ENCODE measurements at regions not wholly inside any gene's neighbourhood (a gene's known extent, or its start where the extent isn't known, plus 50 kb on each side); places are given as distances from the start of the nearest gene placed in this dataset.

DNA sequence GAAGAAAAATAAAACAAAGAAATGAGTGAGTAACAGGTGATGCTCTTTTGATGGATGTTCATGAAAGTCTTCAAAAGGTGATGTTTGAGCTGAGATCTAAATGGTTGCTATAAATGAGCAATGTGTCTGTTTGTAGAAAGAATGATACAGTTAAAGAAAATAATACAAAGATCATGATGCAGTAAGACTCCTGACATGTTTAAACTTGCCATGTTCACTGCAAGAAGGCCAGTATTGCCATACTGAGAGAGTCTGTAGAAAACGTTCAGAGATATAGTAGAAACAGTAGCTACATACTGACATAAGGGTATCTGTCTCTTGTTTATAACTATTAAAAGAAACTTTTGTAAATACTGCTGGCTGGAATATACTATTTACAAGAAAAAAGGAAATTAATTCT is 1609.2 kb upstream of the ACO1 start:
- H3K4me3 ChIP-seq (ENCODE audit: low read depth, low read length), result no peak overlapping the region
- DNase-seq (ENCODE audit: low read depth), result no peak
- TF ChIP-seq, protein P1, sequence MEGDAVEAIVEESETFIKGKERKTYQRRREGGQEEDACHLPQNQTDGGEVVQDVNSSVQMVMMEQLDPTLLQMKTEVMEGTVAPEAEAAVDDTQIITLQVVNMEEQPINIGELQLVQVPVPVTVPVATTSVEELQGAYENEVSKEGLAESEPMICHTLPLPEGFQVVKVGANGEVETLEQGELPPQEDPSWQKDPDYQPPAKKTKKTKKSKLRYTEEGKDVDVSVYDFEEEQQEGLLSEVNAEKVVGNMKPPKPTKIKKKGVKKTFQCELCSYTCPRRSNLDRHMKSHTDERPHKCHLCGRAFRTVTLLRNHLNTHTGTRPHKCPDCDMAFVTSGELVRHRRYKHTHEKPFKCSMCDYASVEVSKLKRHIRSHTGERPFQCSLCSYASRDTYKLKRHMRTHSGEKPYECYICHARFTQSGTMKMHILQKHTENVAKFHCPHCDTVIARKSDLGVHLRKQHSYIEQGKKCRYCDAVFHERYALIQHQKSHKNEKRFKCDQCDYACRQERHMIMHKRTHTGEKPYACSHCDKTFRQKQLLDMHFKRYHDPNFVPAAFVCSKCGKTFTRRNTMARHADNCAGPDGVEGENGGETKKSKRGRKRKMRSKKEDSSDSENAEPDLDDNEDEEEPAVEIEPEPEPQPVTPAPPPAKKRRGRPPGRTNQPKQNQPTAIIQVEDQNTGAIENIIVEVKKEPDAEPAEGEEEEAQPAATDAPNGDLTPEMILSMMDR (conservative IDR thresholded peaks at IDR 0.05; ENCODE audit: low read depth, low read length), result no peak

DNA sequence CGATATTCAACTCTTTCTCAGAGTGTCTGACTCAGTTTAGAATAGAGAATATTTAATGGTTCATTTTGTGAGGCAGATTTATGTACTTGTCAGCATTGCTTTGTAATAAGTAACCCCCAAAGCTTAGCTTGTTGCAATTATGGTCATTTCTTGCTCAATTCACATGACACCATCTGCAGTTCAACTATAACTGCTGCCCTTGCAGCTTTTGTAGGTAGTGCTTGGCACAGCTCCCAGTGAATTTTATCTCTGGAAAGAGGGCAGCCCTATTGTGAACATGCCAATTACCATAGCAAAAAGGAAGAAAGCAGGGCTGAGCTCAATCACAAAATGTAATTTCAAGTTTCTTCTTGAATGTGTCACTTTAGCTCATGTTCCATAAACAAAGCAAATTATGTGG is 1587.7 kb upstream of the ACO1 start:
- TF ChIP-seq, protein P1 (conservative IDR thresholded peaks at IDR 0.05; ENCODE audit: low read depth, low read length), result no peak
- H3K4me3 ChIP-seq (ENCODE audit: low read depth, low read length), result no peak overlapping the region
- peak; percentile 34 for DNase-seq (ENCODE audit: low read depth)

- no peak overlapping the region for H3K4me3 ChIP-seq (ENCODE audit: low read depth, low read length)
- DNase-seq (ENCODE audit: low read depth), result no peak
- TF ChIP-seq, protein P1 (conservative IDR thresholded peaks at IDR 0.05; ENCODE audit: low read depth, low read length), result no peak
These were observed 1584.8 kb upstream of the ACO1 start for GRCh38 chr9:30799527-30800101.

- TF ChIP-seq, protein P1 (conservative IDR thresholded peaks at IDR 0.05; ENCODE audit: low read depth, low read length), result no peak
- H3K4me3 ChIP-seq (ENCODE audit: low read depth, low read length), result no peak overlapping the region
- no peak for DNase-seq (ENCODE audit: low read depth)
These were observed 1584.0 kb upstream of the ACO1 start for GRCh38 chr9:30800421-30800820.

GRCh38 chr9:30812821-30813220 is 1571.6 kb upstream of the ACO1 start:
- H3K4me3 ChIP-seq (ENCODE audit: low read depth, low read length), result no peak overlapping the region
- TF ChIP-seq, protein P1 (conservative IDR thresholded peaks at IDR 0.05; ENCODE audit: low read depth, low read length), result no peak
- no peak for DNase-seq (ENCODE audit: low read depth)

- H3K4me3 ChIP-seq (ENCODE audit: low read depth, low read length), result no peak overlapping the region
- TF ChIP-seq, protein P1 (conservative IDR thresholded peaks at IDR 0.05; ENCODE audit: low read depth, low read length), result no peak
- DNase-seq (ENCODE audit: low read depth), result no peak
These were observed 1568.9 kb upstream of the ACO1 start for GRCh38 chr9:30815585-30815984.

GRCh38 chr9:30845136-30845535 is 1539.3 kb upstream of the ACO1 start:
- TF ChIP-seq, protein P1 (conservative IDR thresholded peaks at IDR 0.05; ENCODE audit: low read depth, low read length), result no peak
- no peak for DNase-seq (ENCODE audit: low read depth)
- no peak overlapping the region for H3K4me3 ChIP-seq (ENCODE audit: low read depth, low read length)

Data from choroid plexus epithelial cell (primary cell).